GM12878 (cell line): ENCODE measurements at regions not wholly inside any gene's neighbourhood (a gene's known extent, or its start where the extent isn't known, plus 50 kb on each side); places are given as distances from the start of the nearest gene placed in this dataset.

Experiments
- ATAC-seq: fragments of 200-7000 bp; cut with Tn5 transposase; 3 replicates; pipeline ENCODE4 v1.9.1; 2020; ENCODE audit warnings: mild to moderate bottlenecking, moderate library complexity
- BruUV-seq: library from RNA; stranded (reverse); fragments of 400-500 nt; replicated peaks from 2 replicates; lab custom pipeline; 2021; lab: Mats Ljungman, UMichigan
- CTCF ChIA-PET: fragments of 300-600 bp; sonication (Branson Sonifier 250); formaldehyde crosslinking; extraction: SDS; loops from one replicate; lab custom pipeline; 2021; ENCODE audit warnings: inconsistent platforms; lab: Yijun Ruan, JAX
- POLR2A ChIA-PET: fragments of 350-600 bp; formaldehyde crosslinking; extraction: SDS; loops from one replicate; lab custom pipeline; 2021; ENCODE audit warnings: inconsistent platforms; lab: Charles Lee
- RAD21 ChIA-PET: fragments of 300-600 bp; sonication (Branson Sonifier 250); formaldehyde crosslinking; loops from one replicate; lab custom pipeline; 2023; ENCODE audit warnings: antibody characterized with exemption; ENCODE audit not compliant: unreplicated experiment; lab: Charles Lee
- SMC1A ChIA-PET: fragments of 300-600 bp; sonication (Branson Sonifier 250); formaldehyde crosslinking; loops from one replicate; lab custom pipeline; 2023; ENCODE audit not compliant: unreplicated experiment, uncharacterized antibody; lab: Charles Lee
- DNase-seq: peaks from one replicate; pipeline ENCODE4 v3.0.0-alpha.2; 2011; ENCODE audit warnings: low read depth, low spot score
- FAIRE-seq: peaks from 3 replicates; lab custom pipeline; 2011; peaks lifted over from hg19 to GRCh38; lab: Jason Lieb, UNC
- H2AFZ ChIP-seq: 2 replicates; pipeline ENCODE4 v1.6.0; 2011; ENCODE audit warnings: low read depth, low read length, control low read depth; ENCODE audit not compliant: control insufficient read depth
- H3K27ac ChIP-seq: 2 replicates; pipeline ENCODE4 v1.5.1; 2011; ENCODE audit warnings: control low read depth; ENCODE audit not compliant: control insufficient read depth, insufficient read depth
- H3K27me3 ChIP-seq, 2 experiments: replicated peaks in 1 of 2; 2 replicates each; pipeline versions ENCODE4 v1.6.0 to v1.6.1; 2011; ENCODE audit warnings: low read length in 1 of 2; ENCODE audit not compliant: control insufficient read depth in 2 of 2, insufficient read depth in 2 of 2
- H3K36me3 ChIP-seq, 2 experiments: 2 replicates each; pipeline ENCODE4 v1.5.1; 2011; ENCODE audit warnings: low read length in 1 of 2; ENCODE audit not compliant: control insufficient read depth in 2 of 2, insufficient read depth in 2 of 2
- H3K4me1 ChIP-seq: 2 replicates; pipeline ENCODE4 v1.6.1; 2011; ENCODE audit warnings: mild to moderate bottlenecking, low read length, moderate library complexity, mixed read lengths; ENCODE audit not compliant: control insufficient read depth, insufficient read depth
- H3K4me2 ChIP-seq: 2 replicates; pipeline ENCODE4 v1.6.0; 2011; ENCODE audit warnings: control low read depth; ENCODE audit not compliant: control insufficient read depth, insufficient read depth
- H3K4me3 ChIP-seq: fragments of 200-600 bp; sonication (generic); 2 replicates; pipeline ENCODE4 v1.5.1; 2016
- H3K79me2 ChIP-seq: 2 replicates; pipeline ENCODE4 v1.6.0; 2011; ENCODE audit warnings: low read length; ENCODE audit not compliant: control insufficient read depth, insufficient read depth
- H3K9ac ChIP-seq: 2 replicates; pipeline ENCODE4 v1.8.0; 2011; ENCODE audit warnings: low read length, control low read depth, mixed read lengths; ENCODE audit not compliant: control insufficient read depth, insufficient read depth
- H3K9me3 ChIP-seq: replicated peaks from 3 replicates; pipeline ENCODE4 v1.5.1; 2011; ENCODE audit warnings: mild to moderate bottlenecking, low read length; ENCODE audit not compliant: control insufficient read depth, insufficient read depth
- H4K20me1 ChIP-seq: 2 replicates; pipeline ENCODE4 v1.6.0; 2011; ENCODE audit not compliant: control insufficient read depth, insufficient read depth
- ASH2L ChIP-seq: fragments of 300-600, 200-600 bp; sonication (generic); IDR thresholded peaks from 2 replicates; pipeline ENCODE4 v1.6.1; 2017; ENCODE audit warnings: low read depth, mild to moderate bottlenecking, borderline replicate concordance
- BHLHE40 ChIP-seq, 2 experiments: fragments of 450-650 bp in 1 of 2; IDR thresholded peaks; 2 replicates each; pipeline ENCODE4 v1.6.1; 2011 to 2017; ENCODE audit warnings: low read depth in 2 of 2, borderline replicate concordance in 1 of 2, improper control_type of control experiment in 1 of 2, low read length in 1 of 2, mild to moderate bottlenecking in 1 of 2
- CBX5 ChIP-seq: sonication (generic); IDR thresholded peaks from 2 replicates; pipeline ENCODE4 v1.6.1; 2016; ENCODE audit warnings: low read depth, moderate library complexity, mild to moderate bottlenecking, inconsistent platforms
- CREM ChIP-seq: IDR thresholded peaks from 2 replicates; pipeline ENCODE4 v1.6.1; 2014; ENCODE audit warnings: antibody characterized with exemption, low read depth
- DPF2 ChIP-seq: fragments of 450-650 bp; IDR thresholded peaks from 2 replicates; pipeline ENCODE4 v1.6.1; 2017; ENCODE audit warnings: mild to moderate bottlenecking
- ESRRA ChIP-seq: IDR thresholded peaks from 2 replicates; pipeline ENCODE4 v1.6.1; 2012; ENCODE audit warnings: mild to moderate bottlenecking, low read length, improper control_type of control experiment
- FOS ChIP-seq: IDR thresholded peaks from 3 replicates; pipeline ENCODE4 v1.6.1; 2011; ENCODE audit warnings: borderline replicate concordance; ENCODE audit not compliant: insufficient read length; ENCODE audit errors: extremely low read depth
- FOXM1 ChIP-seq: IDR thresholded peaks from 2 replicates; pipeline ENCODE4 v1.6.1; 2012; ENCODE audit warnings: low read depth, mild to moderate bottlenecking, inconsistent platforms, low read length, moderate library complexity
- MTA2 ChIP-seq: fragments of 450-650 bp; IDR thresholded peaks from 2 replicates; pipeline ENCODE4 v1.6.1; 2016; ENCODE audit warnings: low read depth, mild to moderate bottlenecking, moderate library complexity
- NR2C2 ChIP-seq: IDR thresholded peaks from 2 replicates; pipeline ENCODE4 v1.6.1; 2011; ENCODE audit warnings: borderline replicate concordance, low read depth; ENCODE audit not compliant: control insufficient read depth, insufficient read length
- SMARCA5 ChIP-seq: fragments of 450-650 bp; IDR thresholded peaks from 2 replicates; pipeline ENCODE4 v1.6.1; 2017; ENCODE audit warnings: mild to moderate bottlenecking
- SP1 ChIP-seq: IDR thresholded peaks from one replicate; pipeline ENCODE4 v1.6.1; 2011; ENCODE audit warnings: low read depth, low read length
- TCF3 ChIP-seq: IDR thresholded peaks from 2 replicates; pipeline ENCODE4 v1.6.1; 2012; ENCODE audit warnings: low read depth, mild to moderate bottlenecking, low read length, borderline replicate concordance; ENCODE audit not compliant: insufficient read depth
- ZNF24 ChIP-seq: fragments of 450-650 bp; IDR thresholded peaks from 2 replicates; pipeline ENCODE4 v1.6.1; 2017; ENCODE audit warnings: antibody characterized with exemption, mild to moderate bottlenecking
- WGBS: methylation state at CpG from one replicate; pipeline ENCODE4 v1.1.6; 2016; ENCODE audit warnings: low lambda C conversion rate; ENCODE audit not compliant: insufficient replicate concordance, insufficient coverage; ENCODE audit errors: missing lambda C conversion rate; 5-methylcytosine and 5-hydroxymethylcytosine counted together
- in situ Hi-C: fragments of 300-500 bp; cut with MboI; formaldehyde crosslinking; loops from 9 replicates; pipeline ENCODE4 v1.14.3; 2018; ENCODE audit warnings: mixed read lengths
- intact Hi-C: fragments of 100-400 bp; cut with micrococcal nuclease; formaldehyde crosslinking; loops from one replicate; pipeline ENCODE4 v1.14.2; 2022; ENCODE audit not compliant: unreplicated experiment
- TF ChIP-seq, protein P1 (sequence below): fragments of 450-650 bp; IDR thresholded peaks from 2 replicates; pipeline ENCODE4 v1.6.1; 2017; ENCODE audit warnings: antibody characterized with exemption, mild to moderate bottlenecking, moderate library complexity
- TF ChIP-seq, protein P2 (sequence below): fragments of 450-650 bp; IDR thresholded peaks from 2 replicates; pipeline ENCODE4 v1.6.1; 2016; ENCODE audit warnings: mild to moderate bottlenecking
- TF ChIP-seq, protein P3 (sequence below): fragments of 450-650 bp; formaldehyde crosslinking; IDR thresholded peaks from 2 replicates; pipeline ENCODE4 v1.4.0; 2020; ENCODE audit warnings: mild to moderate bottlenecking, moderate library complexity
- TF ChIP-seq, protein P4 (sequence below): fragments of 450-650 bp; IDR thresholded peaks from 2 replicates; pipeline ENCODE4 v1.6.1; 2014; ENCODE audit warnings: mild to moderate bottlenecking

DNA sequence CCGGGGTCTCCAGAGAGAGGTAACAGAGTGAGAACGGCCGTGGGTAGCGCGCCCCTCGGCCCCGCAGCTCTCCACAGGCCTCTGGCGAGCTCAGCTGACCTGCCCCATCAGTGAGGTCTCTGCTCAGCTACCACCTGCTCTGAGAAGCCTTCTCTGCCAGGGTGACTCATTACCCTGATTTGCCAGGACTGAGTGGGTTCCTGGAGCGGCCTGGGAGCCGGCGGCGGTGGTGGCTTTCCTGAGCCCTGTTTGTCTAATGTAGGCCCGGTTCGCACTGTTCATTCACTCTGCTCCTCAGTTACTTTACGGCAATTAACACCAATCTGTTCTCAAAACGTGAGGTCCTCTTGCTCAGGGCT, 351.0 kb upstream of the B3GAT1 start:
- ChIA-PET RAD21 (no interaction called here), CTCF (no interaction called here), SMC1A (no interaction called here), POLR2A (no interaction called here)
- H2AFZ ChIP-seq, result no peak overlapping the region
- no peak overlapping the region for H3K27ac ChIP-seq
- no peaks in the 10 kb centered on the region for H3K4me1 ChIP-seq
- DNase-seq (no peak), ATAC-seq (no peak), FAIRE-seq (no peak)
- WGBS, result 51% methylated on average over 14 of the region's 16 CpGs
- BruUV-seq, result no TSS peak
- H3K9me3 ChIP-seq, result no peaks in the 10 kb centered on the region; the same call in 2 of the 3 replicates
- no peak overlapping the region for H3K4me3 ChIP-seq
- intact Hi-C loops, result no loop called here
- H3K36me3 ChIP-seq, result no peaks in the 10 kb centered on the region
- no peaks in the 10 kb centered on the region for H4K20me1 ChIP-seq
- H3K79me2 ChIP-seq, result no peaks in the 10 kb centered on the region
- no peak overlapping the region for H3K4me2 ChIP-seq
- H3K9ac ChIP-seq, result no peak overlapping the region
- H3K27me3 ChIP-seq, result peaks cover 0 to 2% of the 10 kb centered on the region in 2 experiments; a peak in 1 of 4 replicates
- in situ Hi-C loops, result no loop called here
- TF ChIP-seq ESRRA (no peak), ASH2L (no peak), CBX5 (no peak), SP1 (no peak), SMARCA5 (no peak), NR2C2 (no peak), MTA2 (no peak), CREM (no peak), FOS (no peak), ZNF24 (no peak), BHLHE40 (IDR thresholded peaks at IDR 0.05; ENCODE audit: borderline replicate concordance in 1 of 2, low read depth in 2 of 2, low read length in 1 of 2) (no peak), TCF3 (no peak), DPF2 (no peak), FOXM1 (no peak)
- TF ChIP-seq, protein P1, sequence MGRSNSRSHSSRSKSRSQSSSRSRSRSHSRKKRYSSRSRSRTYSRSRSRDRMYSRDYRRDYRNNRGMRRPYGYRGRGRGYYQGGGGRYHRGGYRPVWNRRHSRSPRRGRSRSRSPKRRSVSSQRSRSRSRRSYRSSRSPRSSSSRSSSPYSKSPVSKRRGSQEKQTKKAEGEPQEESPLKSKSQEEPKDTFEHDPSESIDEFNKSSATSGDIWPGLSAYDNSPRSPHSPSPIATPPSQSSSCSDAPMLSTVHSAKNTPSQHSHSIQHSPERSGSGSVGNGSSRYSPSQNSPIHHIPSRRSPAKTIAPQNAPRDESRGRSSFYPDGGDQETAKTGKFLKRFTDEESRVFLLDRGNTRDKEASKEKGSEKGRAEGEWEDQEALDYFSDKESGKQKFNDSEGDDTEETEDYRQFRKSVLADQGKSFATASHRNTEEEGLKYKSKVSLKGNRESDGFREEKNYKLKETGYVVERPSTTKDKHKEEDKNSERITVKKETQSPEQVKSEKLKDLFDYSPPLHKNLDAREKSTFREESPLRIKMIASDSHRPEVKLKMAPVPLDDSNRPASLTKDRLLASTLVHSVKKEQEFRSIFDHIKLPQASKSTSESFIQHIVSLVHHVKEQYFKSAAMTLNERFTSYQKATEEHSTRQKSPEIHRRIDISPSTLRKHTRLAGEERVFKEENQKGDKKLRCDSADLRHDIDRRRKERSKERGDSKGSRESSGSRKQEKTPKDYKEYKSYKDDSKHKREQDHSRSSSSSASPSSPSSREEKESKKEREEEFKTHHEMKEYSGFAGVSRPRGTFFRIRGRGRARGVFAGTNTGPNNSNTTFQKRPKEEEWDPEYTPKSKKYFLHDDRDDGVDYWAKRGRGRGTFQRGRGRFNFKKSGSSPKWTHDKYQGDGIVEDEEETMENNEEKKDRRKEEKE, result no peak
- TF ChIP-seq, protein P2, sequence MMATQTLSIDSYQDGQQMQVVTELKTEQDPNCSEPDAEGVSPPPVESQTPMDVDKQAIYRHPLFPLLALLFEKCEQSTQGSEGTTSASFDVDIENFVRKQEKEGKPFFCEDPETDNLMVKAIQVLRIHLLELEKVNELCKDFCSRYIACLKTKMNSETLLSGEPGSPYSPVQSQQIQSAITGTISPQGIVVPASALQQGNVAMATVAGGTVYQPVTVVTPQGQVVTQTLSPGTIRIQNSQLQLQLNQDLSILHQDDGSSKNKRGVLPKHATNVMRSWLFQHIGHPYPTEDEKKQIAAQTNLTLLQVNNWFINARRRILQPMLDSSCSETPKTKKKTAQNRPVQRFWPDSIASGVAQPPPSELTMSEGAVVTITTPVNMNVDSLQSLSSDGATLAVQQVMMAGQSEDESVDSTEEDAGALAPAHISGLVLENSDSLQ, result no peak
- TF ChIP-seq, protein P3, sequence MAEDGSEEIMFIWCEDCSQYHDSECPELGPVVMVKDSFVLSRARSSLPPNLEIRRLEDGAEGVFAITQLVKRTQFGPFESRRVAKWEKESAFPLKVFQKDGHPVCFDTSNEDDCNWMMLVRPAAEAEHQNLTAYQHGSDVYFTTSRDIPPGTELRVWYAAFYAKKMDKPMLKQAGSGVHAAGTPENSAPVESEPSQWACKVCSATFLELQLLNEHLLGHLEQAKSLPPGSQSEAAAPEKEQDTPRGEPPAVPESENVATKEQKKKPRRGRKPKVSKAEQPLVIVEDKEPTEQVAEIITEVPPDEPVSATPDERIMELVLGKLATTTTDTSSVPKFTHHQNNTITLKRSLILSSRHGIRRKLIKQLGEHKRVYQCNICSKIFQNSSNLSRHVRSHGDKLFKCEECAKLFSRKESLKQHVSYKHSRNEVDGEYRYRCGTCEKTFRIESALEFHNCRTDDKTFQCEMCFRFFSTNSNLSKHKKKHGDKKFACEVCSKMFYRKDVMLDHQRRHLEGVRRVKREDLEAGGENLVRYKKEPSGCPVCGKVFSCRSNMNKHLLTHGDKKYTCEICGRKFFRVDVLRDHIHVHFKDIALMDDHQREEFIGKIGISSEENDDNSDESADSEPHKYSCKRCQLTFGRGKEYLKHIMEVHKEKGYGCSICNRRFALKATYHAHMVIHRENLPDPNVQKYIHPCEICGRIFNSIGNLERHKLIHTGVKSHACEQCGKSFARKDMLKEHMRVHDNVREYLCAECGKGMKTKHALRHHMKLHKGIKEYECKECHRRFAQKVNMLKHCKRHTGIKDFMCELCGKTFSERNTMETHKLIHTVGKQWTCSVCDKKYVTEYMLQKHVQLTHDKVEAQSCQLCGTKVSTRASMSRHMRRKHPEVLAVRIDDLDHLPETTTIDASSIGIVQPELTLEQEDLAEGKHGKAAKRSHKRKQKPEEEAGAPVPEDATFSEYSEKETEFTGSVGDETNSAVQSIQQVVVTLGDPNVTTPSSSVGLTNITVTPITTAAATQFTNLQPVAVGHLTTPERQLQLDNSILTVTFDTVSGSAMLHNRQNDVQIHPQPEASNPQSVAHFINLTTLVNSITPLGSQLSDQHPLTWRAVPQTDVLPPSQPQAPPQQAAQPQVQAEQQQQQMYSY (CRISPR knock-in tag), result no peak
- TF ChIP-seq, protein P4, sequence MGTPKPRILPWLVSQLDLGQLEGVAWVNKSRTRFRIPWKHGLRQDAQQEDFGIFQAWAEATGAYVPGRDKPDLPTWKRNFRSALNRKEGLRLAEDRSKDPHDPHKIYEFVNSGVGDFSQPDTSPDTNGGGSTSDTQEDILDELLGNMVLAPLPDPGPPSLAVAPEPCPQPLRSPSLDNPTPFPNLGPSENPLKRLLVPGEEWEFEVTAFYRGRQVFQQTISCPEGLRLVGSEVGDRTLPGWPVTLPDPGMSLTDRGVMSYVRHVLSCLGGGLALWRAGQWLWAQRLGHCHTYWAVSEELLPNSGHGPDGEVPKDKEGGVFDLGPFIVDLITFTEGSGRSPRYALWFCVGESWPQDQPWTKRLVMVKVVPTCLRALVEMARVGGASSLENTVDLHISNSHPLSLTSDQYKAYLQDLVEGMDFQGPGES, result no peak
